K562 (cell line): ENCODE measurements at regions not wholly inside any gene's neighbourhood (a gene's known extent, or its start where the extent isn't known, plus 50 kb on each side); places are given as distances from the start of the nearest gene placed in this dataset.

ENCODE experiments used
- CBX5 ChIP-seq: IDR thresholded peaks from 2 replicates; pipeline ENCODE4 v1.6.1; 2014; ENCODE audit warnings: low read depth, borderline replicate concordance
- POLR2AphosphoS5 ChIP-seq: IDR thresholded peaks from 2 replicates; pipeline ENCODE4 v1.6.1; 2011; ENCODE audit warnings: mild to moderate bottlenecking, low read depth, low read length, moderate library complexity; ENCODE audit not compliant: control insufficient read depth, insufficient read depth

DNA sequence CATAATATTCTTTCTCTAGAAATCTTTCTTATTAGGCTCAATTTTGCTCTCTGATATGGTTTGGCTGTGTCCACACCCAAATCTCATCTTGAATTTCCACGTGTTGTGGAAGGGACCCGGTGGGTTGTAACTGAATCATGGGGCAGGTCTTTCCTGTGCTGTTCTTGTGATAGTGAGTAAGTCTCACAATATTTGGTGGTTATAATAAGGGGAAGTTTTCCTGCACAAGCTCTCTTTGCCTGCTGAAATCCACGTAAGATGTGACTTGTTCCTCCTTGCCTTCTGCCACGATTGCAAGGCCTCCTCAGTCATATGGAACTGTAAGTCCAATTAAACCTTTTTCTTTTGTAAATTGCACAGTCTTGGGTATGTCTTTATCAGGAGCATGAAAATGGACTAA, 73.8 kb downstream of the CAVIN2 start:
- TF ChIP-seq CBX5 (no peak), POLR2AphosphoS5 (no peak)
